RCC 7860 (cell line): ENCODE measurements at regions not wholly inside any gene's neighbourhood (a gene's known extent, or its start where the extent isn't known, plus 50 kb on each side); places are given as distances from the start of the nearest gene placed in this dataset.

Source experiments
- DNase-seq: peaks from one replicate; pipeline ENCODE4 v3.0.0-alpha.2; 2015; ENCODE audit warnings: low spot score
- FAIRE-seq: peaks from 2 replicates; lab custom pipeline; 2012; peaks lifted over from hg19 to GRCh38; lab: Jason Lieb, UNC

GRCh38 chr2:239546541-239546940 lies 145.7 kb upstream of the HDAC4 start:
- DNase-seq (no peak), FAIRE-seq (no peak)

- FAIRE-seq (no peak), DNase-seq (no peak)
These were observed 145.0 kb upstream of the HDAC4 start for GRCh38 chr2:239545741-239546392.

GRCh38 chr2:239544918-239545465 lies 144.2 kb upstream of the HDAC4 start:
- DNase-seq, result no peak
- FAIRE-seq, result no peak

- FAIRE-seq (no peak), DNase-seq (no peak)
These were observed 143.5 kb upstream of the HDAC4 start for GRCh38 chr2:239544143-239544917.

- no peak for FAIRE-seq
- DNase-seq, result no peak
These were observed 142.9 kb upstream of the HDAC4 start for GRCh38 chr2:239543702-239544101.

GRCh38 chr2:239540174-239540573 lies 139.4 kb upstream of the HDAC4 start:
- FAIRE-seq, result no peak

GRCh38 chr2:239539776-239540100 lies 138.9 kb upstream of the HDAC4 start:
- FAIRE-seq (no peak), DNase-seq (no peak)

More at GRCh38 chr2:239540174-239540573, 139.4 kb upstream of the HDAC4 start:
- no peak for DNase-seq

GRCh38 chr2:239539083-239539775 lies 138.4 kb upstream of the HDAC4 start:
- no peak for FAIRE-seq
- DNase-seq, result no peak

- FAIRE-seq (no peak), DNase-seq (no peak)
These were observed 137.7 kb upstream of the HDAC4 start for GRCh38 chr2:239538357-239539052.

- FAIRE-seq (no peak), DNase-seq (no peak)
These were observed 137.0 kb upstream of the HDAC4 start for GRCh38 chr2:239537633-239538356.

- FAIRE-seq, result no peak
These were observed 135.4 kb upstream of the HDAC4 start for GRCh38 chr2:239536186-239536585.

GRCh38 chr2:239535413-239536144 lies 134.8 kb upstream of the HDAC4 start:
- DNase-seq, result no peak
- FAIRE-seq, result no peak

More at GRCh38 chr2:239536186-239536585, 135.4 kb upstream of the HDAC4 start:
- DNase-seq, result no peak

GRCh38 chr2:239534581-239535412 lies 134.0 kb upstream of the HDAC4 start:
- no peak for FAIRE-seq
- no peak for DNase-seq

GRCh38 chr2:239533569-239534316 lies 132.9 kb upstream of the HDAC4 start:
- DNase-seq, result no peak
- FAIRE-seq, result no peak

- no peak for DNase-seq
- no peak for FAIRE-seq
These were observed 132.0 kb upstream of the HDAC4 start for GRCh38 chr2:239532859-239533258.

GRCh38 chr2:239532250-239532649 lies 131.4 kb upstream of the HDAC4 start:
- DNase-seq, result no peak
- no peak for FAIRE-seq

GRCh38 chr2:239531456-239532241 lies 130.8 kb upstream of the HDAC4 start:
- no peak for FAIRE-seq
- DNase-seq, result no peak
